HCT116 (cell line): ENCODE measurements at regions not wholly inside any gene's neighbourhood (a gene's known extent, or its start where the extent isn't known, plus 50 kb on each side); places are given as distances from the start of the nearest gene placed in this dataset.

Experiments used
- ATF3 ChIP-seq: IDR thresholded peaks from 2 replicates; pipeline ENCODE4 v1.6.1; 2012
- CTCF ChIP-seq, 3 experiments: fragments of 200-600 bp in 1 of 3; sonication (generic) in 1 of 3; IDR thresholded peaks in 2 of 3; conservative IDR thresholded peaks in 1 of 3; 2 replicates each; pipeline ENCODE4 v1.5.1; 2012 to 2017; ENCODE audit warnings: low read depth in 2 of 3, low read length in 2 of 3, antibody characterized with exemption in 1 of 3, borderline replicate concordance in 1 of 3, control low read depth in 1 of 3, mild to moderate bottlenecking in 1 of 3, mixed read lengths in 1 of 3, mixed run types in 1 of 3, moderate library complexity in 1 of 3; ENCODE audit not compliant: insufficient read depth in 1 of 3
- EZH2 ChIP-seq: fragments of 200-600 bp; sonication (generic); IDR thresholded peaks from 2 replicates; pipeline ENCODE4 v1.6.1; 2017; ENCODE audit warnings: antibody characterized with exemption, mixed run types
- EZH2phosphoT487 ChIP-seq: fragments of 200-600 bp; IDR thresholded peaks from 2 replicates; pipeline ENCODE4 v1.6.1; 2018; ENCODE audit warnings: antibody characterized with exemption, borderline replicate concordance
- JUND ChIP-seq: IDR thresholded peaks from 2 replicates; pipeline ENCODE4 v1.6.1; 2012
- MAX ChIP-seq: IDR thresholded peaks from 2 replicates; pipeline ENCODE4 v1.6.1; 2012
- POLR2A ChIP-seq: IDR thresholded peaks from 2 replicates; pipeline ENCODE4 v1.7.0; 2011; ENCODE audit warnings: borderline replicate concordance; ENCODE audit not compliant: insufficient read depth, insufficient read length; ENCODE audit errors: extremely low read depth
- POLR2AphosphoS5 ChIP-seq: IDR thresholded peaks from 2 replicates; pipeline ENCODE4 v1.6.1; 2011; ENCODE audit warnings: mild to moderate bottlenecking, low read depth, low read length, moderate library complexity
- RAD21 ChIP-seq: IDR thresholded peaks from 2 replicates; pipeline ENCODE4 v1.6.1; 2012; ENCODE audit warnings: low read depth, mild to moderate bottlenecking
- REST ChIP-seq: IDR thresholded peaks from 2 replicates; pipeline ENCODE4 v1.6.1; 2012; ENCODE audit warnings: low read depth
- SIN3A ChIP-seq: IDR thresholded peaks from 2 replicates; pipeline ENCODE4 v1.6.1; 2012; ENCODE audit warnings: low read depth
- TCF7L2 ChIP-seq: IDR thresholded peaks from 2 replicates; pipeline ENCODE4 v1.7.0; 2011; ENCODE audit warnings: borderline replicate concordance, inconsistent platforms; ENCODE audit not compliant: insufficient read depth, insufficient read length; ENCODE audit errors: extremely low read depth
- YY1 ChIP-seq: IDR thresholded peaks from 2 replicates; pipeline ENCODE4 v1.6.1; 2011; ENCODE audit warnings: low read length, low read depth, moderate library complexity, mild to moderate bottlenecking; ENCODE audit not compliant: insufficient replicate concordance; ENCODE audit errors: extremely low read depth

GRCh38 chr9:23254404-23255184 is 571.4 kb downstream of the ELAVL2 start:
- TF ChIP-seq POLR2A = no peak
- TF ChIP-seq TCF7L2 = no peak
- TF ChIP-seq CTCF (IDR thresholded peaks at IDR 0.05 in 2 of 3, conservative IDR thresholded peaks at IDR 0.05 in 1 of 3; ENCODE audit: borderline replicate concordance in 1 of 3, insufficient read depth in 1 of 3, low read depth in 2 of 3, low read length in 2 of 3) = no peak
- no peak for TF ChIP-seq SIN3A
- TF ChIP-seq RAD21 = no peak
- TF ChIP-seq ATF3 = no peak
- no peak for TF ChIP-seq POLR2AphosphoS5
- TF ChIP-seq YY1 = no peak
- no peak for TF ChIP-seq JUND
- TF ChIP-seq MAX = no peak
- no peak for TF ChIP-seq EZH2
- TF ChIP-seq REST = no peak
- TF ChIP-seq EZH2phosphoT487 = no peak
